ENCODE measurements at regions not wholly inside any gene's neighbourhood (a gene's known extent, or its start where the extent isn't known, plus 50 kb on each side); places are given as distances from the start of the nearest gene placed in this dataset.
A peak's percentile ranks its signal among the peaks of the same experiment; 100 is the strongest.

- DNase-seq = no peak
Measured at GRCh38 chr11:111019871-111020670, 225.5 kb upstream of the POU2AF2 start.

- DNase-seq = no peak
Measured at GRCh38 chr11:111019451-111019850, 226.1 kb upstream of the POU2AF2 start.

GRCh38 chr11:111018566-111018965 lies 227.0 kb upstream of the POU2AF2 start:
- DNase-seq = no peak

- no peak for DNase-seq
Measured at GRCh38 chr11:111012491-111012890, 233.0 kb upstream of the POU2AF2 start.

GRCh38 chr11:111011275-111011594 lies 234.3 kb upstream of the POU2AF2 start:
- no peak for DNase-seq

GRCh38 chr11:111010391-111011274 lies 234.9 kb upstream of the POU2AF2 start:
- DNase-seq = no peak

GRCh38 chr11:111006227-111006626 lies 239.3 kb upstream of the POU2AF2 start:
- DNase-seq = no peak

- DNase-seq = no peak
Measured at GRCh38 chr11:111001986-111002611, 243.4 kb upstream of the POU2AF2 start.

- DNase-seq = no peak
Measured at GRCh38 chr11:111001081-111001430, 244.5 kb upstream of the POU2AF2 start.

GRCh38 chr11:111000400-111001080 lies 245.0 kb upstream of the POU2AF2 start:
- no peak for DNase-seq

- DNase-seq = no peak
Measured at GRCh38 chr11:110992481-110992880, 253.0 kb upstream of the POU2AF2 start.

GRCh38 chr11:110991661-110992355 lies 253.7 kb upstream of the POU2AF2 start:
- DNase-seq = no peak

GRCh38 chr11:110990311-110990710 lies 255.2 kb upstream of the POU2AF2 start:
- no peak for DNase-seq

GRCh38 chr11:110989428-110990133 lies 255.9 kb upstream of the POU2AF2 start:
- peak; percentile 18 for DNase-seq

GRCh38 chr11:110988671-110989070 lies 256.9 kb upstream of the POU2AF2 start:
- no peak for DNase-seq

- no peak for DNase-seq
Measured at GRCh38 chr11:110986016-110986415, 259.5 kb upstream of the POU2AF2 start.

- DNase-seq = no peak
Measured at GRCh38 chr11:110985547-110985946, 260.0 kb upstream of the POU2AF2 start.

GRCh38 chr11:110984693-110985092 lies 260.8 kb upstream of the POU2AF2 start:
- no peak for DNase-seq

- no peak for DNase-seq
Measured at GRCh38 chr11:110984147-110984546, 261.4 kb upstream of the POU2AF2 start.

GRCh38 chr11:110982214-110982613 lies 263.3 kb upstream of the POU2AF2 start:
- DNase-seq = no peak

- no peak for DNase-seq
Measured at GRCh38 chr11:110979696-110980095, 265.8 kb upstream of the POU2AF2 start.

- no peak for DNase-seq
Measured at GRCh38 chr11:110977661-110978060, 265.4 kb upstream of the ARHGAP20 start.
